SW 1271 (cell line): ENCODE measurements at regions not wholly inside any gene's neighbourhood (a gene's known extent, or its start where the extent isn't known, plus 50 kb on each side); places are given as distances from the start of the nearest gene placed in this dataset.

Experiments
- DNase-seq, 2 experiments: peaks; one replicate each; lab custom pipeline; 2025; lab: John Stamatoyannopoulos, UW

GRCh38 chr7:85583131-85583953, 396.5 kb upstream of the SEMA3D start:
- no peak for DNase-seq

GRCh38 chr7:85573844-85574243, 387.0 kb upstream of the SEMA3D start:
- no peak for DNase-seq

- DNase-seq, result no peak
Measured at GRCh38 chr7:85573346-85573745, 386.5 kb upstream of the SEMA3D start.

GRCh38 chr7:85570898-85571297, 384.0 kb upstream of the SEMA3D start:
- DNase-seq, result no peak

GRCh38 chr7:85567983-85568382, 381.1 kb upstream of the SEMA3D start:
- no peak for DNase-seq

GRCh38 chr7:85566095-85566794, 379.4 kb upstream of the SEMA3D start:
- DNase-seq, result no peak

- no peak for DNase-seq
Measured at GRCh38 chr7:85565276-85565675, 378.4 kb upstream of the SEMA3D start.

- no peak for DNase-seq
Measured at GRCh38 chr7:85564861-85565260, 378.0 kb upstream of the SEMA3D start.

- no peak for DNase-seq
Measured at GRCh38 chr7:85561706-85562105, 374.9 kb upstream of the SEMA3D start.

GRCh38 chr7:85554236-85555178, 367.7 kb upstream of the SEMA3D start:
- peak; percentile 14 to 42 for DNase-seq

- no peak for DNase-seq
Measured at GRCh38 chr7:85535974-85536729, 349.3 kb upstream of the SEMA3D start.

- no peak for DNase-seq
Measured at GRCh38 chr7:85529831-85530230, 343.0 kb upstream of the SEMA3D start.

GRCh38 chr7:85529201-85529600, 342.3 kb upstream of the SEMA3D start:
- no peak for DNase-seq

GRCh38 chr7:85528581-85528980, 341.7 kb upstream of the SEMA3D start:
- DNase-seq, result no peak

- DNase-seq, result no peak
Measured at GRCh38 chr7:85525676-85526075, 338.8 kb upstream of the SEMA3D start.

- DNase-seq, result no peak
Measured at GRCh38 chr7:85522070-85522469, 335.2 kb upstream of the SEMA3D start.

GRCh38 chr7:85521108-85521694, 334.3 kb upstream of the SEMA3D start:
- DNase-seq, result no peak

- DNase-seq, result no peak
Measured at GRCh38 chr7:85520175-85520574, 333.3 kb upstream of the SEMA3D start.

GRCh38 chr7:85516675-85517074, 329.8 kb upstream of the SEMA3D start:
- DNase-seq, result no peak

- no peak for DNase-seq
Measured at GRCh38 chr7:85512790-85513189, 325.9 kb upstream of the SEMA3D start.

- no peak for DNase-seq
Measured at GRCh38 chr7:85510287-85510686, 323.4 kb upstream of the SEMA3D start.
